ENCODE measurements at regions not wholly inside any gene's neighbourhood (a gene's known extent, or its start where the extent isn't known, plus 50 kb on each side); places are given as distances from the start of the nearest gene placed in this dataset.
A peak's percentile ranks its signal among the peaks of the same experiment; 100 is the strongest.

DNA sequence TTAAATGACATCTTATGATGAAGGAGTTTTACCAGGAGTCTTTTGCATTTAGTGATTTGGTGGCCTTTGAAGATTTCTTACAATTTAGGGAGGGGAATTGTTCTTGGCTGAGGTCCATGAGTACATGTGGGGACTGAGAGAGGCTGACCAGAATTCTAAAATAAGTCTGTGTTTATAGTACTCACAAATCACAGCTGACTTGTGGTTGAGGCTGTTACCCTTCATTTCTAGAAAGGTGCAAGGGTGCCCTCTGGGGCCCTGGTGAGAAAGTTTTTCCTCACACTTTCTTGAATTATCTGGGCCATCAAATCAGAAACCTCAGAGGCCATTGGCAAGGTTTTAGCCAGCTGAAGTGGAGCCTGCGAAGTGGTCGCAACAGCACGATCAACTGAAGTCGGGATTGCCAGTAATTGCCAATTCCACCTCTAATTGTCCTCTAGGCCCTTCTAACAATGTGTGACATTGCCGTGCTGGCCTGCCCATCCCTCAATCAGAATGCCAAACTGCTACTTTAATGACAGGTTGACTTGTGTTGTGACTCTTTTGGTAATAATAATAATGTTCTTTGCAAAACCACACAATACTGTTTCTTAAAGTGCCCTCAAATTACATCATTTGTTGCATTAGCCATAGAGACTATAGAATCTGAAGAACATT is 221.6 kb downstream of the OGFRL1 start:
- H3K36me3 ChIP-seq (ENCODE audit: insufficient read depth, low read length) = no peaks in the 10 kb centered on the region
- H3K79me2 ChIP-seq (ENCODE audit: low read length) = no peaks in the 10 kb centered on the region
- no peaks in the 10 kb centered on the region for H3K27me3 ChIP-seq (ENCODE audit: low read length)
- H2AFZ ChIP-seq (ENCODE audit: low read length) = no peak overlapping the region
- DNase-seq = peak; percentile 63
- H3K27ac ChIP-seq (ENCODE audit: low read length) = no peak overlapping the region
- no peak overlapping the region for H3K4me3 ChIP-seq (ENCODE audit: low read length)
- H3K4me2 ChIP-seq (ENCODE audit: low read depth, low read length, poor library complexity, severe bottlenecking) = no peak overlapping the region
- H3K9me2 ChIP-seq (replicated peaks; ENCODE audit: insufficient read depth, low read length) = no peaks in the 10 kb centered on the region
- H3K4me1 ChIP-seq (ENCODE audit: low read length) = no peaks in the 10 kb centered on the region
- no peaks in the 10 kb centered on the region for H4K20me1 ChIP-seq (ENCODE audit: insufficient read depth, low read depth, low read length)
- H3K9ac ChIP-seq (ENCODE audit: low read length) = no peak overlapping the region
- no peaks in the 10 kb centered on the region for H3K9me3 ChIP-seq (ENCODE audit: low read length)

DNA sequence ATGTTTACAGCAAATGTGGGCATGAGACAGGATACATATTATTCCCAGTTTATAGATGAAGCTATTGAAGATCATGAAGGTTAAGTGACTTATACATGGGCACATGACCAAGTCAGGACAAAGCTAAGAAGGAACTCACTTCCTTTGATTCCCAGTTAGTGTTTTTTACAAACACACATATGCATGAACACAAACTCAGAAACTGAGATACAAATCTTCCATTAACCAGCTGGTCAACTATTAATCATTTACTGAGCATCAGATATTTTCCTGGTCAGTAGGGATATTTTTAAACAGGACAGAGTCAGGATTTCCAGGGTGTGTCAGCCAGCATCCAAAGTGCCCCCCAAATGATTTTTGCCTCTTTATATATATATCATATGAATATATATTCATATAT is 222.2 kb downstream of the OGFRL1 start:
- Histone ChIP-seq H3K9ac (ENCODE audit: low read length) (no peak overlapping the region), H2AFZ (ENCODE audit: low read length) (no peak overlapping the region), H4K20me1 (ENCODE audit: insufficient read depth, low read depth, low read length) (no peaks in the 10 kb centered on the region), H3K4me1 (ENCODE audit: low read length) (no peaks in the 10 kb centered on the region), H3K27ac (ENCODE audit: low read length) (no peak overlapping the region), H3K9me3 (ENCODE audit: low read length) (no peaks in the 10 kb centered on the region), H3K36me3 (ENCODE audit: insufficient read depth, low read length) (no peaks in the 10 kb centered on the region), H3K4me3 (ENCODE audit: low read length) (no peak overlapping the region), H3K4me2 (ENCODE audit: low read depth, low read length, poor library complexity, severe bottlenecking) (no peak overlapping the region), H3K9me2 (replicated peaks; ENCODE audit: insufficient read depth, low read length) (no peaks in the 10 kb centered on the region), H3K79me2 (ENCODE audit: low read length) (no peaks in the 10 kb centered on the region), H3K27me3 (ENCODE audit: low read length) (no peaks in the 10 kb centered on the region)
- no peak for DNase-seq

DNA sequence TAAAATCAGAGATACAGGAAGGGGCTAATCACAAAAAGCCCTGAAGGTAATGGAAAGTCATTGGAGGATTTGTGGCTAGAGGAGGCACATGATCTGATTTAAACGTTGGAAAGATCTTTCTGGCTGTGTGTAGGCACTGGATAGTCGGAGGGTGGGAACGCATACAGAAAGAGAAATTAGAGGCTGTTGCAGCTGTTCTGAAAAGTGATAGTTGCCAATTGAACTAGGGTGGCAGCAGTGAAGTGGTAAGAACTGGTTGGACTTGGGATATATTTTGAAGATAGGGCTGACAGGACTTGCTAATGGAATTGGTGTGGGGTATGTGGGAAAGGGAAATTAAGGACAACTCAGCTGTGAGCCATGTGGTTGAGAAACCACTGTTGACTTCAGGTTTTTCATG is 223.6 kb downstream of the OGFRL1 start:
- H3K4me2 ChIP-seq (ENCODE audit: low read depth, low read length, poor library complexity, severe bottlenecking) = no peak overlapping the region
- H3K9me3 ChIP-seq (ENCODE audit: low read length) = no peaks in the 10 kb centered on the region
- H3K79me2 ChIP-seq (ENCODE audit: low read length) = no peaks in the 10 kb centered on the region
- H3K4me3 ChIP-seq (ENCODE audit: low read length) = no peak overlapping the region
- H3K9ac ChIP-seq (ENCODE audit: low read length) = no peak overlapping the region
- no peaks in the 10 kb centered on the region for H4K20me1 ChIP-seq (ENCODE audit: insufficient read depth, low read depth, low read length)
- H3K27ac ChIP-seq (ENCODE audit: low read length) = no peak overlapping the region
- H3K36me3 ChIP-seq (ENCODE audit: insufficient read depth, low read length) = no peaks in the 10 kb centered on the region
- DNase-seq = no peak
- no peaks in the 10 kb centered on the region for H3K27me3 ChIP-seq (ENCODE audit: low read length)
- H2AFZ ChIP-seq (ENCODE audit: low read length) = no peak overlapping the region
- no peaks in the 10 kb centered on the region for H3K4me1 ChIP-seq (ENCODE audit: low read length)
- H3K9me2 ChIP-seq (replicated peaks; ENCODE audit: insufficient read depth, low read length) = no peaks in the 10 kb centered on the region

DNA sequence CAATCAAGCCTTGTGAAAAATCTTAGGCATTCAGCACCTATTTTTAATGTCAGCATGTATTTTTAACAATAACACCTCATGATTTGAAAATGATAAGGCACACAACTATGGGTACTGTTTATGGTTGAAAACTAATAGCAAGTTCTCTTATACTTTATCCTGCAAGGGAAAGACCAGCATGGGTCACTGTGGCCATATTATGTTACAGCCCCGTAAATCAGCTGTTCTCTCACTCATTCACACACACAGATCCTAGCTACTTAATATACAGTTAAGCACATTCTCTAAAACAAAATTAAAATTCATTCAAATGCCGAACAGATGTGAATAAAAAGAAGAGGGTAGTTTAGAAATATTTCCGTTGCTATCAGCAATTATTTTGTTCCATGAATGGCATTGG is 224.4 kb downstream of the OGFRL1 start:
- H3K27ac ChIP-seq (ENCODE audit: low read length) = no peak overlapping the region
- H3K4me3 ChIP-seq (ENCODE audit: low read length) = no peak overlapping the region
- H3K36me3 ChIP-seq (ENCODE audit: insufficient read depth, low read length) = no peaks in the 10 kb centered on the region
- H3K27me3 ChIP-seq (ENCODE audit: low read length) = no peaks in the 10 kb centered on the region
- H4K20me1 ChIP-seq (ENCODE audit: insufficient read depth, low read depth, low read length) = no peaks in the 10 kb centered on the region
- H3K9ac ChIP-seq (ENCODE audit: low read length) = no peak overlapping the region
- no peaks in the 10 kb centered on the region for H3K9me3 ChIP-seq (ENCODE audit: low read length)
- H3K4me2 ChIP-seq (ENCODE audit: low read depth, low read length, poor library complexity, severe bottlenecking) = no peak overlapping the region
- H3K9me2 ChIP-seq (replicated peaks; ENCODE audit: insufficient read depth, low read length) = no peaks in the 10 kb centered on the region
- DNase-seq = no peak
- H2AFZ ChIP-seq (ENCODE audit: low read length) = no peak overlapping the region
- H3K79me2 ChIP-seq (ENCODE audit: low read length) = no peaks in the 10 kb centered on the region
- no peaks in the 10 kb centered on the region for H3K4me1 ChIP-seq (ENCODE audit: low read length)

DNA sequence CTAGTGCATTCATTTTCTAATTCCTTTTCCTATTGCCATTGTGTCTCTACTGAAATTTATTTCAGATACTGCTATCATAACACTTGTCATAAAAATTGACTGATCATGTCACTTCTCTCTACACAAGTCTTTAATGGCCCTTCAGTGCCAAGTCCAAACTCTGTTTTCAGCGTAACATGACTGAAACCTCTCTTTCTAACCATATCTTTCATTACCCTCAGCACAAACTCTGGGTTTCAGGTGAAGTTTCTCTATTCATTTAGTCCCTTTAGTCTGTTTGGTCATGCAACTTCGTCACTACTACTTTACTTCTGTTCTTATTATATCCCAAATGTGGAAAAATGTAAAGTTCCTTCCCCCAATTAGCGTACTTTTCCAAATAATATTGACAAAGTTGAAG is 234.9 kb downstream of the OGFRL1 start:
- Histone ChIP-seq H4K20me1 (ENCODE audit: insufficient read depth, low read depth, low read length) (no peaks in the 10 kb centered on the region), H3K9me2 (replicated peaks; ENCODE audit: insufficient read depth, low read length) (no peaks in the 10 kb centered on the region), H3K27ac (ENCODE audit: low read length) (no peak overlapping the region), H3K36me3 (ENCODE audit: insufficient read depth, low read length) (no peaks in the 10 kb centered on the region), H3K27me3 (ENCODE audit: low read length) (no peaks in the 10 kb centered on the region), H2AFZ (ENCODE audit: low read length) (no peak overlapping the region), H3K9me3 (ENCODE audit: low read length) (no peaks in the 10 kb centered on the region), H3K4me2 (ENCODE audit: low read depth, low read length, poor library complexity, severe bottlenecking) (no peak overlapping the region), H3K9ac (ENCODE audit: low read length) (no peak overlapping the region), H3K4me1 (ENCODE audit: low read length) (no peaks in the 10 kb centered on the region), H3K4me3 (ENCODE audit: low read length) (no peak overlapping the region), H3K79me2 (ENCODE audit: low read length) (no peaks in the 10 kb centered on the region)
- no peak for DNase-seq

DNA sequence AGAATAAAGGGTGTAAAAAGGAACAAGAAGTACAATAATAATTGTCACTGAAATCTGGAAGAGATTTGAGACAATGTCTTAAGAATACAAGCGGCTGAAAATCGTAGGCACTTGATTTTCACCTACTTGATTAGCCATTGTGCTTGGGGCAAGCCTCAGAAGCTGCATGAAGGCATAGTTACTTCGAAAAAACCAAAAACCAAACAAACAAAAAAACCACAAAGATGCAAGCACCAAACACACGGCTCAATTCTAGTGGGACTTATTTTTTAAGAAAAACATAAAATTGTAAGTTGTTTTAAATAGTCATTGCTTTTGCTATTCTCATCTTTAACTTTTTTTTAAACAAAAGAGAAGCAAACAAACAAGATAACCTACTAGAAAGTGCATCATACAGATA is 235.6 kb downstream of the OGFRL1 start:
- Histone ChIP-seq H3K4me2 (ENCODE audit: low read depth, low read length, poor library complexity, severe bottlenecking) (no peak overlapping the region), H2AFZ (ENCODE audit: low read length) (no peak overlapping the region), H3K9me3 (ENCODE audit: low read length) (no peaks in the 10 kb centered on the region), H3K4me1 (ENCODE audit: low read length) (no peaks in the 10 kb centered on the region), H4K20me1 (ENCODE audit: insufficient read depth, low read depth, low read length) (no peaks in the 10 kb centered on the region), H3K9ac (ENCODE audit: low read length) (no peak overlapping the region), H3K36me3 (ENCODE audit: insufficient read depth, low read length) (no peaks in the 10 kb centered on the region), H3K27me3 (ENCODE audit: low read length) (no peaks in the 10 kb centered on the region), H3K9me2 (replicated peaks; ENCODE audit: insufficient read depth, low read length) (no peaks in the 10 kb centered on the region), H3K79me2 (ENCODE audit: low read length) (no peaks in the 10 kb centered on the region), H3K4me3 (ENCODE audit: low read length) (no peak overlapping the region), H3K27ac (ENCODE audit: low read length) (no peak overlapping the region)
- no peak for DNase-seq

DNA sequence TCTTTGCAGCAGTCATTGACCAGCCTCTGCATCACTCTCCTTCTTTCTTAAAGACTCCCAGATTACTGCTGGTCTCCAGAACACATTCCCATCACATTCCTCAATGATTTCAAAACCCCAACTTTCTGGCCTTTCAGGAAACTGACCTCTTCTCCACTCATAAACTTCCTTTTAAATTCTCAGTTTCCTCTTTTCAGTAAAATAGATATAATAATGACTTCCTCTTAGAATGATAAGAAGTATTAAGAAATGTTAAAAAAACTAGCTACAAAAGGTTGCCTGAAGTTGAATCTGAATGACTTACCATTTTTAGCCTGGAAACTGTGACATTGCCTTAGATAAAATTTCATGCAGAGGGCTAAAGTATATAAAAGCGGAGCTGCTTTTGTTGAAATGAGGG is 239.3 kb downstream of the OGFRL1 start:
- no peak overlapping the region for H3K4me2 ChIP-seq (ENCODE audit: low read depth, low read length, poor library complexity, severe bottlenecking)

DNA sequence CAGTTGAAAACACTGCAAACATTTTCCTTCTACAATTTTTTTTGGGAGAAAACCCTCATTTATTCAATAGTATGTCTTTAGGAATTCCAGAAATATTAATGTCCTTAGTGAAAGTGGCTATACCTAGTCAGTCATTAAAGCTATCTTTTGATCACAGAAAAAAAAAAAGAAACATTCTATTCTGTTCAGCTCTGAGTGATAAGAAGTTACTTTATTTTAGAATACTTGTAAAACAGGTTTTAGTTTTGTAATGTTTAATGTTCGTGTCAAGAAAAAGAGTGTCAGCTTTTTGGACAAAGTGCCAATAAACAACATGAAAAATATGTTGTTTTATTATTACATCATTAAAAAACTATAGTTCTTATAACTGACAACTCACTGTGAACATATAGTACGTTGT is 240.4 kb downstream of the OGFRL1 start:
- Histone ChIP-seq H3K79me2 (ENCODE audit: low read length) (no peaks in the 10 kb centered on the region), H3K9me2 (replicated peaks; ENCODE audit: insufficient read depth, low read length) (no peaks in the 10 kb centered on the region), H4K20me1 (ENCODE audit: insufficient read depth, low read depth, low read length) (no peaks in the 10 kb centered on the region), H3K9me3 (ENCODE audit: low read length) (no peaks in the 10 kb centered on the region), H2AFZ (ENCODE audit: low read length) (no peak overlapping the region), H3K9ac (ENCODE audit: low read length) (no peak overlapping the region), H3K36me3 (ENCODE audit: insufficient read depth, low read length) (no peaks in the 10 kb centered on the region), H3K4me1 (ENCODE audit: low read length) (no peaks in the 10 kb centered on the region), H3K4me3 (ENCODE audit: low read length) (no peak overlapping the region), H3K27ac (ENCODE audit: low read length) (no peak overlapping the region), H3K27me3 (ENCODE audit: low read length) (no peaks in the 10 kb centered on the region), H3K4me2 (ENCODE audit: low read depth, low read length, poor library complexity, severe bottlenecking) (no peak overlapping the region)
- DNase-seq = no peak

More for the DNA sequence above, 239.3 kb downstream of the OGFRL1 start:
- Histone ChIP-seq H3K79me2 (ENCODE audit: low read length) (no peaks in the 10 kb centered on the region), H4K20me1 (ENCODE audit: insufficient read depth, low read depth, low read length) (no peaks in the 10 kb centered on the region), H3K4me1 (ENCODE audit: low read length) (no peaks in the 10 kb centered on the region), H3K36me3 (ENCODE audit: insufficient read depth, low read length) (no peaks in the 10 kb centered on the region), H3K9me3 (ENCODE audit: low read length) (no peaks in the 10 kb centered on the region), H3K4me3 (ENCODE audit: low read length) (no peak overlapping the region), H3K27me3 (ENCODE audit: low read length) (no peaks in the 10 kb centered on the region), H3K9ac (ENCODE audit: low read length) (no peak overlapping the region), H3K9me2 (replicated peaks; ENCODE audit: insufficient read depth, low read length) (no peaks in the 10 kb centered on the region), H3K27ac (ENCODE audit: low read length) (no peak overlapping the region), H2AFZ (ENCODE audit: low read length) (no peak overlapping the region)
- DNase-seq = no peak

DNA sequence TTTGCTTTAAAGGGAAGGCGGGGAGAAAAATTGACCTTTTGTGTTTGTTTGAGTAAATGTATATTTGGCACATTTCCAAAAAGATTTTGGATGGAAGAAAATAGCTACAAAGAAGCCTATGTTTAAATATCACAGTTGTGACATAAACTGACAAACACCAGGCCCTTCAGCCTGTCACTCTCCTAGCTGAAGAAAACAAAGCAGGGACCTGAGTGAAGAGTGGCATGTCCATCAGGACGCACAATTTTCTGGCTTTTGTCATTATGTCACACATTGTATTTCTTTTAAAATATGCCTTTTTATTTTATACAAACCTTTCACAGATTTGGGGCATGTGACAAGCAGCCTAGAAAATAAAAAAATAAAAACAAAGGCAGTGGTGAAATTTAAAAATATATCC is 241.2 kb downstream of the OGFRL1 start:
- Histone ChIP-seq H3K27me3 (ENCODE audit: low read length) (no peaks in the 10 kb centered on the region), H4K20me1 (ENCODE audit: insufficient read depth, low read depth, low read length) (no peaks in the 10 kb centered on the region), H3K36me3 (ENCODE audit: insufficient read depth, low read length) (no peaks in the 10 kb centered on the region), H3K9ac (ENCODE audit: low read length) (no peak overlapping the region), H3K4me1 (ENCODE audit: low read length) (no peaks in the 10 kb centered on the region), H3K79me2 (ENCODE audit: low read length) (no peaks in the 10 kb centered on the region), H3K9me3 (ENCODE audit: low read length) (no peaks in the 10 kb centered on the region), H3K4me3 (ENCODE audit: low read length) (no peak overlapping the region), H3K27ac (ENCODE audit: low read length) (no peak overlapping the region), H2AFZ (ENCODE audit: low read length) (no peak overlapping the region), H3K9me2 (replicated peaks; ENCODE audit: insufficient read depth, low read length) (no peaks in the 10 kb centered on the region), H3K4me2 (ENCODE audit: low read depth, low read length, poor library complexity, severe bottlenecking) (no peak overlapping the region)
- no peak for DNase-seq

Data from Karpas-422 (cell line).